ENCODE measurements at regions not wholly inside any gene's neighbourhood (a gene's known extent, or its start where the extent isn't known, plus 50 kb on each side); places are given as distances from the start of the nearest gene placed in this dataset.

GRCh38 chr4:115871596-115871995 lies 758.2 kb upstream of the NDST4 start:
- no peaks in the 10 kb centered on the region for H3K9me3 ChIP-seq (replicated peaks in 1 of 2; ENCODE audit: control insufficient read depth in 1 of 2, insufficient read depth in 1 of 2, low read length in 2 of 2)
- TF ChIP-seq CTCF (IDR thresholded peaks at IDR 0.05), result no peak
- H3K36me3 ChIP-seq (replicated peaks in 1 of 2; ENCODE audit: control insufficient read depth in 1 of 2, insufficient read depth in 2 of 2, low read length in 2 of 2), result no peaks in the 10 kb centered on the region
- H3K27me3 ChIP-seq (ENCODE audit: control insufficient read depth in 2 of 2, insufficient read depth in 2 of 2, low read length in 2 of 2), result no peaks in the 10 kb centered on the region
- Mint-ChIP-seq H3K27me3 (ENCODE audit: low read depth in 3 of 3) (no peaks in the 10 kb centered on the region), H3K4me3 (no peak overlapping the region), H3K36me3 (no peaks in the 10 kb centered on the region), H3K4me1 (no peaks in the 10 kb centered on the region), H3K9me3 (peaks cover 0 to 6% (median 2%) of the 10 kb centered on the region in 7 donors), H3K27ac (no peak overlapping the region)
- no peak overlapping the region for H3K9ac ChIP-seq (ENCODE audit: insufficient read depth, low read length, poor library complexity, severe bottlenecking)
- no peak overlapping the region for H3K4me2 ChIP-seq (replicated peaks; ENCODE audit: extremely low read depth, low read length, poor library complexity, severe bottlenecking)
- no peak overlapping the region for H2AFZ ChIP-seq (ENCODE audit: insufficient read depth, low read depth, low read length, poor library complexity, severe bottlenecking)
- intact Hi-C loops (cut with micrococcal nuclease), result no loop called here
- no peak overlapping the region for H3K4me3 ChIP-seq (replicated peaks in 1 of 3; ENCODE audit: low read depth in 2 of 3, low read length in 3 of 3)
- no peak for DNase-seq
- no peak overlapping the region for H3K27ac ChIP-seq (ENCODE audit: low read depth in 1 of 2, low read length in 2 of 2)
- H3K79me2 ChIP-seq (ENCODE audit: insufficient read depth, low read length), result no peaks in the 10 kb centered on the region
- H3K4me1 ChIP-seq (ENCODE audit: control insufficient read depth in 1 of 2, insufficient read depth in 2 of 2, low read length in 2 of 2), result no peaks in the 10 kb centered on the region
- no peaks in the 10 kb centered on the region for H4K20me1 ChIP-seq (ENCODE audit: insufficient read depth, low read length)

DNA sequence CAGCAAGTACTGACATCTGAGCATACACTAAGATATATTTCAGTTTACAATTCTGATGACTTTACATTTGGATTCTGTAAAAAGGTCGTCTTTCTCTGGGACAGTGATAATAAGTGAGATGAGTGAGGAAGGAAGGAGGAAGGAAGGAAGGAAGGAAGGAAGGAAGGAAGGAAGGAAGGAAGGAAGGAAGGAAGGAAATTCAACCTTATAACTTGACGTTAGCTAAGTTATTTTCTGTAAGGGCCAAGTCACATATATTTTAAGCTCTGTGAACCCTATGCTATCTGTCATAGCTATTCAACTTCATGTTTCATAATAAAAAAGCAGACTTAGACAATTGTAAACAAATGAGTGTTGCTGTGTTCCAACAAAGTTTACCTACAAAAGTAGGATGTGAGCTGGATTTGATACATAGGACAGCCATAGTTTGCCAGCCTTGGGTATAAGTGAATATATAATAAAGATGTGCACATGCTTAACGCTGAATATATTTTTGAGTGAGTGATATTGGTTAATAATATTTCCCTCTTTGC lies 753.0 kb upstream of the NDST4 start:
- H4K20me1 ChIP-seq (ENCODE audit: insufficient read depth, low read length), result no peaks in the 10 kb centered on the region
- peaks cover 0 to 2% (median 0%) of the 10 kb centered on the region in 7 donors for H3K9me3 Mint-ChIP-seq
- H3K27ac ChIP-seq (ENCODE audit: low read depth in 1 of 2, low read length in 2 of 2), result no peak overlapping the region
- no peaks in the 10 kb centered on the region for H3K79me2 ChIP-seq (ENCODE audit: insufficient read depth, low read length)
- H3K27me3 Mint-ChIP-seq (ENCODE audit: low read depth in 3 of 3), result peaks cover 0 to 1% (median 0%) of the 10 kb centered on the region in 3 donors
- WGBS (ENCODE audit: insufficient coverage), result no CpG with 5 or more reads among the region's 3 CpGs
- no peak overlapping the region for H3K27ac Mint-ChIP-seq
- TF ChIP-seq CTCF (IDR thresholded peaks at IDR 0.05), result no peak
- H3K4me1 Mint-ChIP-seq, result no peaks in the 10 kb centered on the region
- no peaks in the 10 kb centered on the region for H3K9me3 ChIP-seq (replicated peaks in 1 of 2; ENCODE audit: control insufficient read depth in 1 of 2, insufficient read depth in 1 of 2, low read length in 2 of 2)
- H3K36me3 Mint-ChIP-seq, result no peaks in the 10 kb centered on the region
- no peak overlapping the region for H3K4me3 Mint-ChIP-seq
- no peaks in the 10 kb centered on the region for H3K36me3 ChIP-seq (replicated peaks in 1 of 2; ENCODE audit: control insufficient read depth in 1 of 2, insufficient read depth in 2 of 2, low read length in 2 of 2)
- H2AFZ ChIP-seq (ENCODE audit: insufficient read depth, low read depth, low read length, poor library complexity, severe bottlenecking), result no peak overlapping the region
- H3K27me3 ChIP-seq (ENCODE audit: control insufficient read depth in 2 of 2, insufficient read depth in 2 of 2, low read length in 2 of 2), result no peaks in the 10 kb centered on the region
- H3K9ac ChIP-seq (ENCODE audit: insufficient read depth, low read length, poor library complexity, severe bottlenecking), result no peak overlapping the region
- intact Hi-C loops (cut with micrococcal nuclease), result no loop called here
- no peak overlapping the region for H3K4me2 ChIP-seq (replicated peaks; ENCODE audit: extremely low read depth, low read length, poor library complexity, severe bottlenecking)
- DNase-seq, result no peak
- no peaks in the 10 kb centered on the region for H3K4me1 ChIP-seq (ENCODE audit: control insufficient read depth in 1 of 2, insufficient read depth in 2 of 2, low read length in 2 of 2)
- H3K4me3 ChIP-seq (replicated peaks in 1 of 3; ENCODE audit: low read depth in 2 of 3, low read length in 3 of 3), result no peak overlapping the region

All from CD14-positive monocyte (primary cell).